Progenitor cell of endocrine pancreas (in vitro differentiated cells): ENCODE measurements at regions not wholly inside any gene's neighbourhood (a gene's known extent, or its start where the extent isn't known, plus 50 kb on each side); places are given as distances from the start of the nearest gene placed in this dataset.

Experiments
- DNase-seq: peaks from one replicate; pipeline ENCODE4 v3.0.0; 2021; ENCODE audit warnings: low spot score; ENCODE audit not compliant: unreplicated experiment
- H3K27ac Mint-ChIP-seq: 2 replicates; pipeline ENCODE4 v1.8.0; 2021; ENCODE audit warnings: mild to moderate bottlenecking, moderate library complexity, mixed read lengths
- H3K27me3 Mint-ChIP-seq: 2 replicates; pipeline ENCODE4 v1.8.0; 2021; ENCODE audit warnings: mixed read lengths
- H3K36me3 Mint-ChIP-seq: 2 replicates; pipeline ENCODE4 v1.8.0; 2022; ENCODE audit warnings: mixed read lengths; ENCODE audit not compliant: insufficient read depth
- H3K4me1 Mint-ChIP-seq: 2 replicates; pipeline ENCODE4 v1.8.0; 2021; ENCODE audit warnings: low read depth, mixed read lengths
- H3K4me3 Mint-ChIP-seq: 2 replicates; pipeline ENCODE4 v1.8.0; 2021; ENCODE audit warnings: low read depth, mild to moderate bottlenecking, moderate library complexity, mixed read lengths
- H3K9me3 Mint-ChIP-seq: 2 replicates; pipeline ENCODE4 v1.8.0; 2021; ENCODE audit warnings: low read depth, mixed read lengths
- TF ChIP-seq, protein P1 (sequence below): fragments of 200-600 bp; sonication (generic); IDR thresholded peaks from one replicate; pipeline ENCODE4 v1.5.0; 2021; ENCODE audit warnings: antibody characterized with exemption, mild to moderate bottlenecking; ENCODE audit not compliant: unreplicated experiment

DNA sequence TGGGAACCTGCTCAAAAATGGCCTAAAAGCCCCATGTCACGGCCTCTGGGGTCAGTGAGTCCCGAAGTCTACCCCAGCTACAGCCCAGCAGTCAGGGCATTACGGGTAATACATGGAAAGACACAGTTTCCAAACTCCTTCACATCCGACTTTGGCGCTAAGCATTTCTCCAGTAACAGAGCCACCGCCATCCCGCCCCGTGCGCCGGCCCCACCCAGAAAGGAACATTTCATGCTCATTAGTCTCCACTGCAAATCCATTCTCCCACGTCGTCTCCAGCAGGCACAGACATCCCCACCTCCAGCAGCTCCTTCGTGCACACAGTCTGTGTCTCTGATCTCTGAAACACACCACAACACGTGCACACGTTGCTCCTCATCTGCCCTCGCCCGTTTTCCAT, 509.2 kb upstream of the ID2 start:
- Mint-ChIP-seq H3K36me3 (no peaks in the 10 kb centered on the region), H3K27ac (no peak overlapping the region), H3K4me3 (no peak overlapping the region), H3K4me1 (peaks cover 5% of the 10 kb centered on the region), H3K27me3 (peaks cover 13% of the 10 kb centered on the region), H3K9me3 (peaks cover 3% of the 10 kb centered on the region)
- TF ChIP-seq, protein P1, sequence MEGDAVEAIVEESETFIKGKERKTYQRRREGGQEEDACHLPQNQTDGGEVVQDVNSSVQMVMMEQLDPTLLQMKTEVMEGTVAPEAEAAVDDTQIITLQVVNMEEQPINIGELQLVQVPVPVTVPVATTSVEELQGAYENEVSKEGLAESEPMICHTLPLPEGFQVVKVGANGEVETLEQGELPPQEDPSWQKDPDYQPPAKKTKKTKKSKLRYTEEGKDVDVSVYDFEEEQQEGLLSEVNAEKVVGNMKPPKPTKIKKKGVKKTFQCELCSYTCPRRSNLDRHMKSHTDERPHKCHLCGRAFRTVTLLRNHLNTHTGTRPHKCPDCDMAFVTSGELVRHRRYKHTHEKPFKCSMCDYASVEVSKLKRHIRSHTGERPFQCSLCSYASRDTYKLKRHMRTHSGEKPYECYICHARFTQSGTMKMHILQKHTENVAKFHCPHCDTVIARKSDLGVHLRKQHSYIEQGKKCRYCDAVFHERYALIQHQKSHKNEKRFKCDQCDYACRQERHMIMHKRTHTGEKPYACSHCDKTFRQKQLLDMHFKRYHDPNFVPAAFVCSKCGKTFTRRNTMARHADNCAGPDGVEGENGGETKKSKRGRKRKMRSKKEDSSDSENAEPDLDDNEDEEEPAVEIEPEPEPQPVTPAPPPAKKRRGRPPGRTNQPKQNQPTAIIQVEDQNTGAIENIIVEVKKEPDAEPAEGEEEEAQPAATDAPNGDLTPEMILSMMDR = no peak
- DNase-seq = no peak

GRCh38 chr2:8174641-8175257, 507.1 kb upstream of the ID2 start:
- Mint-ChIP-seq H3K4me3 (no peak overlapping the region), H3K27ac (no peak overlapping the region), H3K9me3 (peaks cover 3% of the 10 kb centered on the region), H3K36me3 (no peaks in the 10 kb centered on the region), H3K27me3 (peaks cover 13% of the 10 kb centered on the region), H3K4me1 (no peaks in the 10 kb centered on the region)
- no peak for DNase-seq
- TF ChIP-seq, protein P1 = no peak

DNA sequence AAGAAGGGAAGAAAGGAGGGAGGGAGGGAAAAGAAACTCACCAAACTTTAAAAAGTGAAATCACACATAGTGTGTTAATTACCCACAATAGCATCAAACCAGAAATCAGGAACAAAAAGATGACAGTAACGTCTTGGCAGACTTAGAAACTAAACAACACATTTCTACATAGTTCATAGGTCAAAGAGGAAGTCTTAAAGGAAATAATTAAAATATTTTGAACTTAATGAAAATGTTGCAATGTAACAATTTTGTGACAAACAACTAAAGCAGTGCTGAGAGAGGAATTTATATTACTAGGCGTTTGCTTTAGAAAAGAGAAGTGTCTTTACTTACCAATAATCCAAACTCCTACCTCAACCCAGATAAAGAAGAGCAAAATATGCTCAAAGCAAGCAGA, 505.0 kb upstream of the ID2 start:
- Mint-ChIP-seq H3K4me3 (no peak overlapping the region), H3K4me1 (no peaks in the 10 kb centered on the region), H3K9me3 (peaks cover 9% of the 10 kb centered on the region), H3K27ac (no peak overlapping the region), H3K27me3 (peaks cover 7% of the 10 kb centered on the region), H3K36me3 (no peaks in the 10 kb centered on the region)
- TF ChIP-seq, protein P1 = no peak
- no peak for DNase-seq

- H3K4me3 Mint-ChIP-seq = no peak overlapping the region
- H3K9me3 Mint-ChIP-seq = peaks cover 10% of the 10 kb centered on the region
- peaks cover 4% of the 10 kb centered on the region for H3K27me3 Mint-ChIP-seq
- no peak for DNase-seq
- TF ChIP-seq, protein P1 = no peak
- no peaks in the 10 kb centered on the region for H3K36me3 Mint-ChIP-seq
- H3K27ac Mint-ChIP-seq = no peak overlapping the region
- H3K4me1 Mint-ChIP-seq = no peaks in the 10 kb centered on the region
Measured at GRCh38 chr2:8177566-8177965, 504.3 kb upstream of the ID2 start.

GRCh38 chr2:8178911-8179310, 502.9 kb upstream of the ID2 start:
- H3K4me3 Mint-ChIP-seq = no peak overlapping the region
- TF ChIP-seq, protein P1 = no peak
- no peaks in the 10 kb centered on the region for H3K4me1 Mint-ChIP-seq
- no peak overlapping the region for H3K27ac Mint-ChIP-seq
- H3K27me3 Mint-ChIP-seq = no peaks in the 10 kb centered on the region
- peaks cover 10% of the 10 kb centered on the region for H3K9me3 Mint-ChIP-seq
- H3K36me3 Mint-ChIP-seq = no peaks in the 10 kb centered on the region
- DNase-seq = no peak
